Esophagus squamous epithelium (tissue), 4 donors: ENCODE measurements at regions not wholly inside any gene's neighbourhood (a gene's known extent, or its start where the extent isn't known, plus 50 kb on each side); places are given as distances from the start of the nearest gene placed in this dataset.

Experiments
- CTCF ChIP-seq, 6 experiments: fragments of 450-650 bp in 4 of 6; fragments of 200-600 bp in 2 of 6; sonication (generic) in 2 of 6; IDR thresholded peaks; one replicate each; pipeline ENCODE4 v1.5.1; 2016 to 2019; ENCODE audit warnings: antibody characterized with exemption in 6 of 6, mild to moderate bottlenecking in 4 of 6, moderate library complexity in 4 of 6
- POLR2A ChIP-seq, 4 donors: fragments of 450-650 bp; IDR thresholded peaks; one replicate each; pipeline ENCODE4 v1.6.1; 2017; ENCODE audit warnings: antibody characterized with exemption in 4 of 4, mild to moderate bottlenecking in 4 of 4, moderate library complexity in 3 of 4

GRCh38 chrX:81354954-81355353, 153.1 kb downstream of the SH3BGRL start:
- TF ChIP-seq CTCF (IDR thresholded peaks at IDR 0.05) (no peak), POLR2A (IDR thresholded peaks at IDR 0.05) (no peak)
